ENCODE measurements at regions not wholly inside any gene's neighbourhood (a gene's known extent, or its start where the extent isn't known, plus 50 kb on each side); places are given as distances from the start of the nearest gene placed in this dataset.
A peak's percentile ranks its signal among the peaks of the same experiment; 100 is the strongest.

DNA sequence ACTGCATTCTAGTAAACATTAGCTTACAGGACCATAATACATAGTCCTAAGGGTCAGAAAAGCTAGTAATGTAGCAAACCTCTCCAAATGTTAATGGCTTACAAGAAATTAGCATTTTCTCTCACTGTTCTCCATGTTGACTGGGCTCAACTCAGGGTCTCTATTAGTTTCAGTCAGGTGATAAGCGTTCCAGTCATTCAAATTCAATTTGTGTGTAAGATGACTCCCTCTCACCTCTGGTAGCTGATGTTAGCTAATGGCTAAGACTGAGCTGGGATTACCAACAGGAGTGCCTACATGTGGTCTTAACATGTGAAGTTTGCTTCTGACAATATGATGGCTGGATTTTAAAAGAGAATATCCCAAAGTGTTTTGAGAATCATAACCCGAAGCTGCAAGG is 630.5 kb upstream of the USP15 start:
- Mint-ChIP-seq H3K4me3 (no peak overlapping the region), H3K36me3 (ENCODE audit: low read depth) (no peaks in the 10 kb centered on the region), H3K27ac (no peak overlapping the region), H3K27me3 (ENCODE audit: low read depth) (no peaks in the 10 kb centered on the region), H3K4me1 (ENCODE audit: low read depth) (no peaks in the 10 kb centered on the region), H3K9me3 (peaks cover 7% of the 10 kb centered on the region)
- no peak for DNase-seq
- CTCF ChIA-PET = no interaction called here
- intact Hi-C loops (cut with micrococcal nuclease) = no loop called here

DNA sequence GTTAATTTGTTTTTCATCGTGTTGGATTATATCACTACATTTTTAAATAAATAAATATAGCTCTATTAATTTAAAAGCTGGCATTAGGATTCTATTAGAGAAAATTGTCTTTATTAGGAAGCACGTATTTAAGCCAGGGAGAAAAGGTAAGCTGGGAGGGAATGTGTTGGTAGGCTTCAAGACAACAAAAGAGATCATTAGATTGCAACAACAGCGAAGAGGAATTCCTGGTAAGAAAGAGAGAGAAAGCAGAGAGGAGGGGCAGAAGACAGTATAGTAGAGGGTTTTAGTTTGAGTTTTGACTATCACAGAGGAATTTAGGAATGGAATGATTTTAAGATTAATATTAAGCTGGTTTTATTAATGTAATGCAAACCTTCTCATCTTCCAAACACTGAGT is 613.6 kb upstream of the USP15 start:
- no peak for DNase-seq
- no peaks in the 10 kb centered on the region for H3K27me3 Mint-ChIP-seq (ENCODE audit: low read depth)
- H3K4me3 Mint-ChIP-seq = no peak overlapping the region
- no peaks in the 10 kb centered on the region for H3K9me3 Mint-ChIP-seq
- CTCF ChIA-PET = no interaction called here
- intact Hi-C loops (cut with micrococcal nuclease) = no loop called here
- H3K36me3 Mint-ChIP-seq (ENCODE audit: low read depth) = no peaks in the 10 kb centered on the region
- H3K4me1 Mint-ChIP-seq (ENCODE audit: low read depth) = no peaks in the 10 kb centered on the region
- H3K27ac Mint-ChIP-seq = no peak overlapping the region

DNA sequence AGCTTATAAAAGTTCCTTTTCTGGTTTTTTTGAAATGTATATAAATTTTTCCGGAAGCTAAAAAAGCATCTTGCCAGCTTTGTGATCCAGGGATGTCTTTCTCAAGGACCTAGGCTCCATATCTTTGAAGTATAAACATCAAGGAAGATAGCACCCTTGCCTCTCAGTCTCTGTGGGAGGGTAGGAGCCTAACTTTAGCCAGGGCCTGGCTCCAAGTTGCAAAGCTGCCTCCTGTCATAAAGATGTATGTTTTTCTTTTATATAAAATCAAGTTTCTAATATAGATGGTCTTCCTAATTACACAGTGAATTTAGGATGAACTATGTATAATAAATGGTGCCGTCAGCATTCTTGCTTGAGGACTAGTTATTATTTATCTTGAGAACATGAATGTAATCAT is 612.6 kb upstream of the USP15 start:
- no peak for DNase-seq

GRCh38 chr12:61652265-61652664 is 607.9 kb upstream of the USP15 start:
- Mint-ChIP-seq H3K27ac (no peak overlapping the region), H3K4me1 (ENCODE audit: low read depth) (no peaks in the 10 kb centered on the region), H3K4me3 (no peak overlapping the region), H3K9me3 (peaks cover 1% of the 10 kb centered on the region), H3K27me3 (ENCODE audit: low read depth) (no peaks in the 10 kb centered on the region), H3K36me3 (ENCODE audit: low read depth) (no peaks in the 10 kb centered on the region)
- CTCF ChIA-PET = no interaction called here
- intact Hi-C loops (cut with micrococcal nuclease) = loop anchor here (5.0 to 10.0 kb wide), 2 partner anchors 340 to 543 kb away; a partner anchor contains a TSS
- no peak for DNase-seq

More for the DNA sequence above, 612.6 kb upstream of the USP15 start:
- Mint-ChIP-seq H3K27me3 (ENCODE audit: low read depth) (no peaks in the 10 kb centered on the region), H3K4me1 (ENCODE audit: low read depth) (no peaks in the 10 kb centered on the region), H3K9me3 (no peaks in the 10 kb centered on the region), H3K4me3 (no peak overlapping the region), H3K27ac (no peak overlapping the region), H3K36me3 (ENCODE audit: low read depth) (no peaks in the 10 kb centered on the region)
- CTCF ChIA-PET = no interaction called here
- intact Hi-C loops (cut with micrococcal nuclease) = no loop called here

DNA sequence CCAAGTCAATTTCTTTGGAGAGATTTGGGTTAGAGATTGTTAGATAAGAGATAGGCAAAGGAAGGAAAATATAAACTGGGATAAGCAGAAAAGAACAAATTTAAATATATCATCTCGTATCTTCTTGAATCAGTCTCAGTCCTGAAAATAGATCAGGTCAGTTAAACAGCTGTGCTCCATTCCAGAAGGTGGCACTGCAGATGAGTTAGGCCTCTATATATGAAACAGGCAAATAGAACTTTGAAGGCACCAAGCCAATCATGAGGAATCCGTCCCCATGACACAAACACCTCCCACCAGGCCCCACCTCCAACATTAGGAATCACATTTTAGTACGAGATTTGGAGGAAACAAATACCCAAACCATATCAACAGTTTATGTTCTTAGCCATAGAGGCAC is 605.5 kb upstream of the USP15 start:
- no peaks in the 10 kb centered on the region for H3K4me1 Mint-ChIP-seq (ENCODE audit: low read depth)
- CTCF ChIA-PET = no interaction called here
- no peak overlapping the region for H3K27ac Mint-ChIP-seq
- H3K27me3 Mint-ChIP-seq (ENCODE audit: low read depth) = no peaks in the 10 kb centered on the region
- H3K36me3 Mint-ChIP-seq (ENCODE audit: low read depth) = no peaks in the 10 kb centered on the region
- H3K4me3 Mint-ChIP-seq = no peak overlapping the region
- intact Hi-C loops (cut with micrococcal nuclease) = loop anchor here (5.0 to 10.0 kb wide), 2 partner anchors 338 to 540 kb away; a partner anchor contains a TSS
- H3K9me3 Mint-ChIP-seq = peaks cover 1% of the 10 kb centered on the region
- peak; percentile 7 for DNase-seq

DNA sequence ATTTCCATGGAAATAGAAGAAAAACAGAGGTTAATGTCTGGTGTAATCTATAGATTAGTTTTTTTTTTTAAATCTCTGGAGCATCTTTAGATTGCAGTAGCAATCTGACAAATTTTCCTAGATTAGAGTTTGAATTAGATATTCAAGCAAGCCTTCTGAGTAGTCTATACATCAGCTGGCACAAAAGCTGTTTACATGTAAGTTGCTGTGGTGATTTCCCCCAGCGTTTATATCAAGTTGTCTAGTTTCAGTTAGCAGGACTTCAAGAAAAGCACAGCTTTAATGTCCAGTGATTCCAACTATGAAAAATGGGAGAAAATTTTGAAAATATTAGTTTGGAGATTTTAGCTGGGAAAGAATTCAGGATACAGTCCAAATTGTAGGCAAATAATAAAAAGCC is 605.0 kb upstream of the USP15 start:
- CTCF ChIA-PET = no interaction called here
- peaks cover 1% of the 10 kb centered on the region for H3K9me3 Mint-ChIP-seq
- intact Hi-C loops (cut with micrococcal nuclease) = loop anchor here (10.0 kb wide), 1 partner anchor 540 kb away; a partner anchor contains a TSS
- no peaks in the 10 kb centered on the region for H3K36me3 Mint-ChIP-seq (ENCODE audit: low read depth)
- no peak overlapping the region for H3K27ac Mint-ChIP-seq
- H3K4me3 Mint-ChIP-seq = no peak overlapping the region
- no peak for DNase-seq
- H3K27me3 Mint-ChIP-seq (ENCODE audit: low read depth) = no peaks in the 10 kb centered on the region
- H3K4me1 Mint-ChIP-seq (ENCODE audit: low read depth) = no peaks in the 10 kb centered on the region

GRCh38 chr12:61667676-61668075 is 592.5 kb upstream of the USP15 start:
- peaks cover 2% of the 10 kb centered on the region for H3K36me3 Mint-ChIP-seq (ENCODE audit: low read depth)
- H3K4me3 Mint-ChIP-seq = no peak overlapping the region
- intact Hi-C loops (cut with micrococcal nuclease) = no loop called here
- no peaks in the 10 kb centered on the region for H3K4me1 Mint-ChIP-seq (ENCODE audit: low read depth)
- no peaks in the 10 kb centered on the region for H3K27me3 Mint-ChIP-seq (ENCODE audit: low read depth)
- H3K27ac Mint-ChIP-seq = no peak overlapping the region
- CTCF ChIA-PET = no interaction called here
- H3K9me3 Mint-ChIP-seq = peaks cover 16% of the 10 kb centered on the region
- no peak for DNase-seq

- intact Hi-C loops (cut with micrococcal nuclease) = no loop called here
- no peaks in the 10 kb centered on the region for H3K36me3 Mint-ChIP-seq (ENCODE audit: low read depth)
- CTCF ChIA-PET = no interaction called here
- H3K27ac Mint-ChIP-seq = no peak overlapping the region
- no peak for DNase-seq
- H3K4me1 Mint-ChIP-seq (ENCODE audit: low read depth) = no peaks in the 10 kb centered on the region
- H3K27me3 Mint-ChIP-seq (ENCODE audit: low read depth) = no peaks in the 10 kb centered on the region
- H3K9me3 Mint-ChIP-seq = peaks cover 4% of the 10 kb centered on the region
- H3K4me3 Mint-ChIP-seq = no peak overlapping the region
Observed at GRCh38 chr12:61676520-61676919, 583.7 kb upstream of the USP15 start.

GRCh38 chr12:61687407-61687806 is 572.8 kb upstream of the USP15 start:
- H3K9me3 Mint-ChIP-seq = peaks cover 2% of the 10 kb centered on the region

DNA sequence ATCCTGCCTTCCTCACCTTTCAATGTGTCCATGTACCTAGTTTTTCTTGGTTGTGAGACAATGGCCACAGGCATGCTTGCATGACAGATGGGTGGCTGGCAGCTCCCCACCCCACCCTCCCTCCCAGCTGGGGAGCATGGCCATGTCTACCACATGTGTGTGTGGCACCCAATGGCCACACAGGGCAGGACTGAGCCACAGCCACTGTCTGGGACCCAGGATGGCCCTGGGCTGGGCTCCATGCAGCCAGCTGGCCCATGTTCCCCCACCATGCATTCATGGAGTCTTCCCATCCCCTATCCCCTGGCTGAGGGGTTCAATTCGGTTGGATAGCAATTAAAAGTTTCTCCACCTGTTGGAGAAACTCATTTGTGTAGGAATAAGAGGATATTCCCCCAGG is 566.0 kb upstream of the USP15 start:
- no peak overlapping the region for H3K27ac Mint-ChIP-seq

More at GRCh38 chr12:61687407-61687806, 572.8 kb upstream of the USP15 start:
- H3K27me3 Mint-ChIP-seq (ENCODE audit: low read depth) = no peaks in the 10 kb centered on the region
- no peak overlapping the region for H3K27ac Mint-ChIP-seq
- CTCF ChIA-PET = no interaction called here
- no peaks in the 10 kb centered on the region for H3K36me3 Mint-ChIP-seq (ENCODE audit: low read depth)
- H3K4me1 Mint-ChIP-seq (ENCODE audit: low read depth) = no peaks in the 10 kb centered on the region
- intact Hi-C loops (cut with micrococcal nuclease) = no loop called here
- H3K4me3 Mint-ChIP-seq = no peak overlapping the region
- DNase-seq = no peak

GRCh38 chr12:61701471-61701870 is 558.7 kb upstream of the USP15 start:
- no peak overlapping the region for H3K27ac Mint-ChIP-seq
- DNase-seq = no peak
- peaks cover 6% of the 10 kb centered on the region for H3K9me3 Mint-ChIP-seq
- no peak overlapping the region for H3K4me3 Mint-ChIP-seq
- H3K4me1 Mint-ChIP-seq (ENCODE audit: low read depth) = no peaks in the 10 kb centered on the region
- no peaks in the 10 kb centered on the region for H3K36me3 Mint-ChIP-seq (ENCODE audit: low read depth)
- intact Hi-C loops (cut with micrococcal nuclease) = no loop called here
- no peaks in the 10 kb centered on the region for H3K27me3 Mint-ChIP-seq (ENCODE audit: low read depth)
- CTCF ChIA-PET = no interaction called here

More for the DNA sequence above, 566.0 kb upstream of the USP15 start:
- no peak for DNase-seq
- Mint-ChIP-seq H3K27me3 (ENCODE audit: low read depth) (peaks cover 4% of the 10 kb centered on the region), H3K4me3 (no peak overlapping the region), H3K9me3 (peaks cover 12% of the 10 kb centered on the region), H3K4me1 (ENCODE audit: low read depth) (no peaks in the 10 kb centered on the region), H3K36me3 (ENCODE audit: low read depth) (no peaks in the 10 kb centered on the region)
- CTCF ChIA-PET = no interaction called here
- intact Hi-C loops (cut with micrococcal nuclease) = no loop called here

DNA sequence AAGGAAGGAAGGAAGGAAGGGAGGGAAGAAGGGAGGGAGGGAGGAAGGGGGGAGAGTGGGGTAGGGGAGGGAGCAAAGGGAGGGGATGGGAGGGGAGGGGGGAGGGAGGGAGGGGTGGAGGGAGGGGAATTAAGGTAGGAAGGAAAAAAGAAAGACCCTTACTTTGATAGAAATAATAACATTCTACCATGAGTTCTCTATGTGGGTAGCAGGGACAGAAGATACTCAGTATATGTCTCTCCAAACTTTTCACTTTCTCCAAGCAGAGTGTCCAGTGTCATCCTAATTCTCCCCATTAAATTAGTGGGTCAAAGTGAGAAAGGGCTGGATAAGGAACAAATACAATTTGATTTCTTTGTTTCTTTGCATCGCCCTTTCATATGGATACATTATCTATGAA is 553.4 kb upstream of the USP15 start:
- H3K4me1 Mint-ChIP-seq (ENCODE audit: low read depth) = no peaks in the 10 kb centered on the region
- no peak overlapping the region for H3K27ac Mint-ChIP-seq
- no peaks in the 10 kb centered on the region for H3K9me3 Mint-ChIP-seq
- intact Hi-C loops (cut with micrococcal nuclease) = no loop called here
- no peak for DNase-seq
- H3K27me3 Mint-ChIP-seq (ENCODE audit: low read depth) = no peaks in the 10 kb centered on the region
- CTCF ChIA-PET = no interaction called here
- no peaks in the 10 kb centered on the region for H3K36me3 Mint-ChIP-seq (ENCODE audit: low read depth)
- no peak overlapping the region for H3K4me3 Mint-ChIP-seq

GRCh38 chr12:61713121-61713520 is 547.1 kb upstream of the USP15 start:
- CTCF ChIA-PET = no interaction called here

GRCh38 chr12:61717986-61718385 is 542.2 kb upstream of the USP15 start:
- intact Hi-C loops (cut with micrococcal nuclease) = no loop called here
- H3K27me3 Mint-ChIP-seq (ENCODE audit: low read depth) = no peaks in the 10 kb centered on the region
- no peaks in the 10 kb centered on the region for H3K4me1 Mint-ChIP-seq (ENCODE audit: low read depth)
- no peaks in the 10 kb centered on the region for H3K9me3 Mint-ChIP-seq
- DNase-seq = no peak
- no peak overlapping the region for H3K4me3 Mint-ChIP-seq
- H3K36me3 Mint-ChIP-seq (ENCODE audit: low read depth) = no peaks in the 10 kb centered on the region
- no peak overlapping the region for H3K27ac Mint-ChIP-seq
- CTCF ChIA-PET = no interaction called here

More at GRCh38 chr12:61713121-61713520, 547.1 kb upstream of the USP15 start:
- Mint-ChIP-seq H3K27ac (no peak overlapping the region), H3K4me1 (ENCODE audit: low read depth) (no peaks in the 10 kb centered on the region), H3K4me3 (no peak overlapping the region), H3K27me3 (ENCODE audit: low read depth) (no peaks in the 10 kb centered on the region), H3K36me3 (ENCODE audit: low read depth) (no peaks in the 10 kb centered on the region), H3K9me3 (no peaks in the 10 kb centered on the region)
- intact Hi-C loops (cut with micrococcal nuclease) = no loop called here
- DNase-seq = no peak
